SU-DHL-6 (cell line): ENCODE measurements at regions not wholly inside any gene's neighbourhood (a gene's known extent, or its start where the extent isn't known, plus 50 kb on each side); places are given as distances from the start of the nearest gene placed in this dataset.
"Not testable (repeated sequence)": the region's sequence is repeated elsewhere in the genome, so short reads cannot be mapped to it uniquely, and the experiment has no call there.

Experiments used
- H2AFZ ChIP-seq: fragments of 200-600 bp; sonication (generic); 2 replicates; pipeline ENCODE4 v1.6.1; 2014; ENCODE audit warnings: low read depth, mild to moderate bottlenecking, moderate library complexity, mixed read lengths, antibody characterized with exemption, low read length; ENCODE audit not compliant: severe bottlenecking
- H3F3A ChIP-seq: fragments of 200-600 bp; shearing (Covaris generic); 2 replicates; pipeline ENCODE4 v1.6.0; 2016; ENCODE audit warnings: antibody characterized with exemption, mild to moderate bottlenecking; ENCODE audit not compliant: insufficient read depth
- H3K27ac ChIP-seq: fragments of 200-600 bp; sonication (generic); 2 replicates; pipeline ENCODE4 v1.5.1; 2016; ENCODE audit warnings: low read depth, mild to moderate bottlenecking, low read length, moderate library complexity, mixed read lengths
- H3K27me3 ChIP-seq: fragments of 200-600 bp; sonication (generic), shearing (Covaris generic); 2 replicates; pipeline ENCODE4 v1.6.0; 2014; ENCODE audit warnings: mild to moderate bottlenecking, low read length
- H3K36me3 ChIP-seq: fragments of 200-600 bp; sonication (generic); 2 replicates; pipeline ENCODE4 v1.6.1; 2014; ENCODE audit warnings: mild to moderate bottlenecking, low read length, mixed read lengths
- H3K4me2 ChIP-seq: fragments of 300-600, 200-600 bp; shearing (Covaris generic), sonication (generic); 2 replicates; pipeline ENCODE4 v1.6.0; 2014; ENCODE audit warnings: low read length, low read depth, mild to moderate bottlenecking; ENCODE audit not compliant: poor library complexity, severe bottlenecking
- H3K4me3 ChIP-seq: fragments of 200-600 bp; sonication (generic); 2 replicates; pipeline ENCODE4 v1.5.1; 2014; ENCODE audit warnings: antibody characterized with exemption, low read length, mild to moderate bottlenecking, mixed read lengths; ENCODE audit not compliant: insufficient read depth, poor library complexity, severe bottlenecking
- H3K79me2 ChIP-seq: fragments of 200-600 bp; sonication (generic); 2 replicates; pipeline ENCODE4 v1.6.1; 2014; ENCODE audit warnings: mild to moderate bottlenecking, low read length, moderate library complexity; ENCODE audit not compliant: insufficient read depth
- H3K9ac ChIP-seq: fragments of 200-600 bp; sonication (generic); 2 replicates; pipeline ENCODE4 v1.7.0; 2014; ENCODE audit warnings: mild to moderate bottlenecking, low read length
- H3K9me2 ChIP-seq: fragments of 200-600 bp; sonication (generic); replicated peaks from 2 replicates; pipeline ENCODE4 v1.6.1; 2014; ENCODE audit warnings: low read length; ENCODE audit not compliant: insufficient read depth
- H3K9me3 ChIP-seq: fragments of 200-600 bp; sonication (generic); 2 replicates; pipeline ENCODE4 v1.6.1; 2014; ENCODE audit warnings: low read length, mixed read lengths; ENCODE audit not compliant: insufficient read depth
- H4K20me1 ChIP-seq: fragments of 200-600 bp; sonication (generic); 2 replicates; pipeline ENCODE4 v1.6.1; 2014; ENCODE audit warnings: low read depth, mild to moderate bottlenecking, antibody characterized with exemption, low read length, moderate library complexity, mixed read lengths
- CTCF ChIP-seq: fragments of 200-600 bp; sonication (generic); IDR thresholded peaks from one replicate; pipeline ENCODE4 v1.5.1; 2017; ENCODE audit warnings: antibody characterized with exemption, mild to moderate bottlenecking, low read length, moderate library complexity; ENCODE audit not compliant: insufficient read depth, poor library complexity, severe bottlenecking
- EZH2phosphoT487 ChIP-seq: fragments of 200-600 bp; sonication (generic), shearing (Covaris generic); conservative IDR thresholded peaks from 2 replicates; pipeline ENCODE4 v1.6.1; 2018; ENCODE audit warnings: mild to moderate bottlenecking, antibody characterized with exemption, low read length, moderate library complexity, mixed read lengths

GRCh38 chr3:40695848-40696247 lies 171.1 kb downstream of the ZNF621 start:
- Histone ChIP-seq H3K79me2 (no peaks in the 10 kb centered on the region), H3K9me3 (no peaks in the 10 kb centered on the region), H3K4me2 (no peak overlapping the region), H3K9me2 (no peaks in the 10 kb centered on the region), H3K27me3 (no peaks in the 10 kb centered on the region), H3F3A (no peaks in the 10 kb centered on the region), H3K36me3 (no peaks in the 10 kb centered on the region), H3K9ac (no peak overlapping the region), H3K4me3 (no peak overlapping the region), H3K27ac (no peak overlapping the region), H4K20me1 (no peaks in the 10 kb centered on the region), H2AFZ (no peak overlapping the region)
- TF ChIP-seq CTCF, result no peak
- TF ChIP-seq EZH2phosphoT487, result no peak

GRCh38 chr3:40698611-40699010 lies 173.9 kb downstream of the ZNF621 start:
- H3K9ac ChIP-seq, H3K79me2 ChIP-seq, H3K36me3 ChIP-seq, H2AFZ ChIP-seq, H3K4me3 ChIP-seq, H3K27me3 ChIP-seq, H3K4me2 ChIP-seq, H4K20me1 ChIP-seq, H3K9me3 ChIP-seq, H3K27ac ChIP-seq, H3K9me2 ChIP-seq, H3F3A ChIP-seq: not testable (repeated sequence)

- no peak overlapping the region for H3K4me3 ChIP-seq
- H3F3A ChIP-seq, result no peaks in the 10 kb centered on the region
- H3K9ac ChIP-seq, result no peak overlapping the region
- no peaks in the 10 kb centered on the region for H3K27me3 ChIP-seq
- no peak overlapping the region for H3K27ac ChIP-seq
- H3K9me2 ChIP-seq, result no peaks in the 10 kb centered on the region
- no peaks in the 10 kb centered on the region for H4K20me1 ChIP-seq
- H3K79me2 ChIP-seq, result no peaks in the 10 kb centered on the region
- no peak overlapping the region for H2AFZ ChIP-seq
- H3K9me3 ChIP-seq, result 0 out of 2 replicates have a peak, but pooled peaks cover 5% of the 10 kb centered on the region
- H3K36me3 ChIP-seq, result no peaks in the 10 kb centered on the region
- H3K4me2 ChIP-seq, result no peak overlapping the region
- TF ChIP-seq CTCF (no peak), EZH2phosphoT487 (no peak)
Observed at GRCh38 chr3:40701016-40701588, 176.3 kb downstream of the ZNF621 start.

- no peaks in the 10 kb centered on the region for H3K27me3 ChIP-seq
- H3K9ac ChIP-seq, result no peak overlapping the region
- H3K79me2 ChIP-seq, result no peaks in the 10 kb centered on the region
- no peaks in the 10 kb centered on the region for H3K36me3 ChIP-seq
- TF ChIP-seq CTCF (no peak), EZH2phosphoT487 (no peak)
- H4K20me1 ChIP-seq, result no peaks in the 10 kb centered on the region
- no peaks in the 10 kb centered on the region for H3F3A ChIP-seq
- H3K9me3 ChIP-seq, result 0 out of 2 replicates have a peak, but pooled peaks cover 5% of the 10 kb centered on the region
- H3K9me2 ChIP-seq, result no peaks in the 10 kb centered on the region
- no peak overlapping the region for H3K4me2 ChIP-seq
- no peak overlapping the region for H3K4me3 ChIP-seq
- no peak overlapping the region for H2AFZ ChIP-seq
- no peak overlapping the region for H3K27ac ChIP-seq
Observed at GRCh38 chr3:40704224-40704623, 179.5 kb downstream of the ZNF621 start.
